ENCODE measurements at regions not wholly inside any gene's neighbourhood (a gene's known extent, or its start where the extent isn't known, plus 50 kb on each side); places are given as distances from the start of the nearest gene placed in this dataset.
A peak's percentile ranks its signal among the peaks of the same experiment; 100 is the strongest.

- TF ChIP-seq USF2 (IDR thresholded peaks at IDR 0.05), result no peak
- TF ChIP-seq ELK1 (IDR thresholded peaks at IDR 0.05; ENCODE audit: low read depth, low read length), result no peak
Measured at GRCh38 chr2:138071720-138072719, 107.7 kb downstream of the HNMT start (continued).

GRCh38 chr2:138078153-138078552 is 113.9 kb downstream of the HNMT start:
- Histone ChIP-seq H3K4me3 (no peak overlapping the region), H3K27ac (peak overlapping the region; percentile 16 to 18; a peak in 2 of 6 replicates), H3K4me1 (peaks cover 23% of the 10 kb centered on the region), H3K9me3 (no peaks in the 10 kb centered on the region), H3K4me2 (no peak overlapping the region)
- 82% methylated on average over 3 of the region's 3 CpGs for WGBS (ENCODE audit: missing lambda C conversion rate)
- ATAC-seq (no peak), FAIRE-seq (no peak), DNase-seq (ENCODE audit: low read depth in 1 of 2, low spot score in 1 of 2) (no peak)
- no peak for TF ChIP-seq MYC (IDR thresholded peaks at IDR 0.05; ENCODE audit: borderline replicate concordance, low read length)
- TF ChIP-seq HMGXB4 (CRISPR knock-in tag; IDR thresholded peaks at IDR 0.05; ENCODE audit: borderline replicate concordance), result no peak
- TF ChIP-seq ZFP36 (IDR thresholded peaks at IDR 0.05; ENCODE audit: borderline replicate concordance, partially characterized antibody), result no peak
- TF ChIP-seq EHF (CRISPR knock-in tag; IDR thresholded peaks at IDR 0.05), result no peak
- TF ChIP-seq CHD4 (IDR thresholded peaks at IDR 0.05; ENCODE audit: borderline replicate concordance), result no peak
- no peak for TF ChIP-seq BHLHE40 (IDR thresholded peaks at IDR 0.05; ENCODE audit: low read depth, low read length)
- TF ChIP-seq ZSCAN20 (CRISPR knock-in tag; IDR thresholded peaks at IDR 0.05), result no peak
- no peak for TF ChIP-seq FOXS1 (CRISPR knock-in tag; IDR thresholded peaks at IDR 0.05)
- no peak for TF ChIP-seq MAX (IDR thresholded peaks at IDR 0.05)
- TF ChIP-seq MAFK (IDR thresholded peaks at IDR 0.05; ENCODE audit: partially characterized antibody), result no peak
- no peak for TF ChIP-seq HOXB5 (CRISPR knock-in tag; IDR thresholded peaks at IDR 0.05)
- TF ChIP-seq HEYL (CRISPR knock-in tag; IDR thresholded peaks at IDR 0.05), result no peak
- no peak for TF ChIP-seq CTCF (IDR thresholded peaks at IDR 0.05)
- TF ChIP-seq JUN (IDR thresholded peaks at IDR 0.05), result no peak
- no peak for TF ChIP-seq BCL3 (IDR thresholded peaks at IDR 0.05)
- no peak for TF ChIP-seq HOXA7 (CRISPR knock-in tag; IDR thresholded peaks at IDR 0.05)
- no peak for TF ChIP-seq ELK1 (IDR thresholded peaks at IDR 0.05; ENCODE audit: low read depth, low read length)
- no peak for TF ChIP-seq CBX2 (IDR thresholded peaks at IDR 0.05; ENCODE audit: borderline replicate concordance, low read depth)
- no peak for TF ChIP-seq NR3C1 (IDR thresholded peaks at IDR 0.05)
- no peak for TF ChIP-seq TFCP2L1 (CRISPR knock-in tag; IDR thresholded peaks at IDR 0.05)
- ChIA-PET POLR2A (no interaction called here), CTCF (no interaction called here)

Measured in A549 (cell line).